NCI-H146 (cell line): ENCODE measurements at regions not wholly inside any gene's neighbourhood (a gene's known extent, or its start where the extent isn't known, plus 50 kb on each side); places are given as distances from the start of the nearest gene placed in this dataset.

Source experiments
- DNase-seq: peaks from one replicate; lab custom pipeline; 2025; lab: John Stamatoyannopoulos, UW

- no peak for DNase-seq
Measured at GRCh38 chr4:33306131-33306530, 2586.0 kb downstream of the PCDH7 start.

GRCh38 chr4:33316033-33316432 is 2595.9 kb downstream of the PCDH7 start:
- DNase-seq: no peak

- no peak for DNase-seq
Measured at GRCh38 chr4:33316578-33316977, 2596.4 kb downstream of the PCDH7 start.

GRCh38 chr4:33323393-33323792 is 2603.2 kb downstream of the PCDH7 start:
- DNase-seq: no peak

- no peak for DNase-seq
Measured at GRCh38 chr4:33334416-33334815, 2614.2 kb downstream of the PCDH7 start.

GRCh38 chr4:33339762-33340161 is 2619.6 kb downstream of the PCDH7 start:
- DNase-seq: no peak

GRCh38 chr4:33340168-33340567 is 2620.0 kb downstream of the PCDH7 start:
- no peak for DNase-seq

- DNase-seq: no peak
Measured at GRCh38 chr4:33349376-33349775, 2629.2 kb downstream of the PCDH7 start.

- DNase-seq: no peak
Measured at GRCh38 chr4:33357121-33357520, 2637.0 kb downstream of the PCDH7 start.

GRCh38 chr4:33369446-33369845 is 2649.3 kb downstream of the PCDH7 start:
- no peak for DNase-seq

GRCh38 chr4:33381816-33382215 is 2661.6 kb downstream of the PCDH7 start:
- DNase-seq: peak; percentile 2

GRCh38 chr4:33386764-33387163 is 2666.6 kb downstream of the PCDH7 start:
- no peak for DNase-seq

GRCh38 chr4:33390976-33391375 is 2670.8 kb downstream of the PCDH7 start:
- DNase-seq: no peak

- DNase-seq: no peak
Measured at GRCh38 chr4:33395731-33396485, 2675.7 kb downstream of the PCDH7 start.

- no peak for DNase-seq
Measured at GRCh38 chr4:33400504-33400903, 2680.3 kb downstream of the PCDH7 start.

GRCh38 chr4:33407496-33407895 is 2687.3 kb downstream of the PCDH7 start:
- DNase-seq: no peak

- DNase-seq: no peak
Measured at GRCh38 chr4:33411182-33411581, 2691.0 kb downstream of the PCDH7 start.

GRCh38 chr4:33421887-33422286 is 2701.7 kb downstream of the PCDH7 start:
- no peak for DNase-seq

- no peak for DNase-seq
Measured at GRCh38 chr4:33422656-33423055, 2702.5 kb downstream of the PCDH7 start.

GRCh38 chr4:33425936-33426335 is 2705.8 kb downstream of the PCDH7 start:
- DNase-seq: no peak

GRCh38 chr4:33427676-33428075 is 2707.5 kb downstream of the PCDH7 start:
- DNase-seq: no peak

GRCh38 chr4:33429971-33430370 is 2709.8 kb downstream of the PCDH7 start:
- no peak for DNase-seq

GRCh38 chr4:33437406-33437805 is 2717.2 kb downstream of the PCDH7 start:
- DNase-seq: peak; percentile 20

GRCh38 chr4:33446953-33447352 is 2726.8 kb downstream of the PCDH7 start:
- no peak for DNase-seq
